ENCODE measurements at regions not wholly inside any gene's neighbourhood (a gene's known extent, or its start where the extent isn't known, plus 50 kb on each side); places are given as distances from the start of the nearest gene placed in this dataset.
"Not testable (repeated sequence)": the region's sequence is repeated elsewhere in the genome, so short reads cannot be mapped to it uniquely, and the experiment has no call there.

DNA sequence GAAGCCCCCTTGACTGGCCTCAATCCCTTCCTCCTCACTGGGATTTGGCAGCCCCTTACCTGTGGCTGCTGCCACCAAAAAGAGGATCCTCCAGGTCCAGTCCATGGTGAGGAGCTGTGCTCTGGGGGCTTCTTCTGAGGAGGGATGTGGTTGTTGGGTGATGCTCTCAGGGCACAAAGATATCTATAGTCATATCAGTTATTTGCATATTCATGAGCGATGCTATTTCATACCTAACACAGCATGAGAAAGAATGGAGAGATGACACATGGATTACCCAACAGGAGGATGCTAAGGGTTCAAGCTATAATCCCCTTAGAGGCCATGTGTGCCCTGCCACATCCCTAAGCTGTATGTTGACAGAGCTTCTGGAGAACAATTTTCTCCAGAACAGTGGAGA is 98.1 kb downstream of the OR4M2 start:
- H3K27ac ChIP-seq; H3K27me3 ChIP-seq; H3K4me3 ChIP-seq; H3K4me1 ChIP-seq; H3K36me3 ChIP-seq; intact Hi-C loops (cut with DNase I); DNase-seq; ATAC-seq; H3K9me3 ChIP-seq: not testable (repeated sequence)

GRCh38 chr15:22179043-22179442 is 98.7 kb downstream of the OR4M2 start:
- ATAC-seq; intact Hi-C loops (cut with DNase I); H3K4me1 ChIP-seq; H3K27me3 ChIP-seq; H3K4me3 ChIP-seq; DNase-seq; H3K9me3 ChIP-seq; H3K36me3 ChIP-seq; H3K27ac ChIP-seq: not testable (repeated sequence)

DNA sequence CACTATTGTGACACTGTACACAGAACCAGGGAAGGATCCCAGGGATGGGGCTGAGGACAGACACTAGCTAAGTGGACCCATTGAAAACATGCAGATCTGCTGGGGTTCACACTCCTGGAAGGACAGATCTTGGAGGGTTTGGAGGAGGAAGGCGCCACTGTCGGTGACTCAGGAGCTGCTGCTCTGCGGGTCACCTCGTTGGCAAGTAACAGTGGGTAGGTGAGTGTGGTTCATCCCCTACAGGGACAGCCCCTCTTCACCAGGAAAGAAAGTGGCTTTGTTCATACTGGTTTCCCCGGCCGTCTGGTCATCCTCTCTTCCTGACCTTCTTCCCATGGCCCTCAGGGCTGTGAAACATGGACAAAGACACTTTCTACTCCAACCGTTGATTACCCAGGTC is 100.3 kb downstream of the OR4M2 start:
- H3K4me3 ChIP-seq; DNase-seq; H3K4me1 ChIP-seq; ATAC-seq; H3K36me3 ChIP-seq; H3K27me3 ChIP-seq; H3K9me3 ChIP-seq; H3K27ac ChIP-seq; intact Hi-C loops (cut with DNase I): not testable (repeated sequence)

DNA sequence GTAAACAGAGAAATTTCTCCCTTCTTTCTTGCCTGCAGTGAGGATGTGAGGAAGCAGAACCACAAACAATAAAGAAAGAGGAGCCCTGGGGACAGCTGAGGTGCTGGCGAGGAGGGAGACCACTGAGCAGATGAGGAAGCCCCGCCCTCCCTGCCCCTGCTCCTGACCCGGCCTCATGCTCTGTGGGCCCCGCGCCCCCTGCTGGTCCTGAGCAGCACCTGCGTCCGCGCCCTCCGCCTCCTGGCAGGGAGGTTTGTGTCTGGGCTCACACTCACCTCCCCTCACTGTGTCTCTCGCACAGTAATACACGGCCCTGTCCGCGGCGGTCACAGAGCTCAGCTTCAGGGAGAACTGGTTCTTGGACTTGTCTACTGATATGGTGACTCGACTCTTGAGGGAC is 104.4 kb downstream of the OR4M2 start:
- H3K36me3 ChIP-seq; DNase-seq; intact Hi-C loops (cut with DNase I); H3K27me3 ChIP-seq; H3K4me1 ChIP-seq; H3K4me3 ChIP-seq; H3K27ac ChIP-seq; H3K9me3 ChIP-seq; ATAC-seq: not testable (repeated sequence)

GRCh38 chr15:22186846-22187532 is 106.7 kb downstream of the OR4M2 start:
- H3K27me3 ChIP-seq; H3K4me3 ChIP-seq; H3K4me1 ChIP-seq; intact Hi-C loops (cut with DNase I); DNase-seq; H3K36me3 ChIP-seq; H3K9me3 ChIP-seq; H3K27ac ChIP-seq; ATAC-seq: not testable (repeated sequence)

DNA sequence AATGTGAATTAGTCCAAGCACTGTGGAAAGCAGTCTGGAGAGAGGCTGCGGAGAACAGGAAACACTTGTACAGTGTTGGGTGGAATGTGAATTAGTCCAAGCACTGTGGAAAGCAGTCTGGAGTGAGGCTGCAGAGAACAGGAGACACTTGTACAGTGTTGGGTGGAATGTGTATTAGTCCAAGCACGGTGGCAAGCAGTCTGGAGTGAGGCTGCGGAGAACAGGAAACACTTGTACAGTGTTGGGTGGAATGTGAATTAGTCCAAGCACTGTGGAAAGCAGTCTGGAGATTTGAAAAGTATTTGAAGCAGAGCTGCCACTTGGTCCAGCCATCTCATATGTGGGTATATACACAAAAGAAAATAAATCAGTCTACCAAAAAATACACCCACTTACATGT is 111.5 kb downstream of the OR4M2 start:
- H3K36me3 ChIP-seq; H3K4me3 ChIP-seq; H3K27me3 ChIP-seq; H3K9me3 ChIP-seq; DNase-seq; H3K27ac ChIP-seq; intact Hi-C loops (cut with DNase I); ATAC-seq; H3K4me1 ChIP-seq: not testable (repeated sequence)

- ATAC-seq; H3K36me3 ChIP-seq; H3K4me1 ChIP-seq; H3K27ac ChIP-seq; intact Hi-C loops (cut with DNase I); H3K4me3 ChIP-seq; DNase-seq; H3K27me3 ChIP-seq; H3K9me3 ChIP-seq: not testable (repeated sequence)
Observed at GRCh38 chr15:22194739-22195617, 114.7 kb downstream of the OR4M2 start.

DNA sequence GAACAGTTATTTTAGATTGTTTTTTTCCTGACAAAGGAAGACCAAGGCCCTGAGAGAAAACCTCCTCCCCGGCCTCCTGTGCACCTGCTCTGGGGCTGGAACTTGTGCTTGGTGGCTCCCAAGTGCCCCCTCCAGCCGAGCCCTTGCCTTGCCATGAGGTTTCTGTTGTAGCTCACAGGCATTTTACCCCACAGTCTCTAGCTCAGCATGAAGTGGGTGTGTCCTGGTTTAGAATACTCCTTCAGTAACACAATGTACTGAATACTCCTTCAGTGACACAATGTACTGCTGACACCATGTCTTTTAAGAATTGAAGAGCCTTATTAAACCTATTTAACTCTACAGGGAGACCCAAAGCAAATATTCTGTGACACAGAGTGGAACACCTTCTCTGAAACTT is 116.1 kb downstream of the OR4M2 start:
- H3K36me3 ChIP-seq; H3K9me3 ChIP-seq; H3K27ac ChIP-seq; intact Hi-C loops (cut with DNase I); DNase-seq; H3K4me1 ChIP-seq; H3K4me3 ChIP-seq; H3K27me3 ChIP-seq; ATAC-seq: not testable (repeated sequence)

- H3K4me3 ChIP-seq; H3K36me3 ChIP-seq; intact Hi-C loops (cut with DNase I); ATAC-seq; H3K4me1 ChIP-seq; DNase-seq; H3K9me3 ChIP-seq; H3K27ac ChIP-seq; H3K27me3 ChIP-seq: not testable (repeated sequence)
Observed at GRCh38 chr15:22200417-22200816, 120.1 kb downstream of the OR4M2 start.

DNA sequence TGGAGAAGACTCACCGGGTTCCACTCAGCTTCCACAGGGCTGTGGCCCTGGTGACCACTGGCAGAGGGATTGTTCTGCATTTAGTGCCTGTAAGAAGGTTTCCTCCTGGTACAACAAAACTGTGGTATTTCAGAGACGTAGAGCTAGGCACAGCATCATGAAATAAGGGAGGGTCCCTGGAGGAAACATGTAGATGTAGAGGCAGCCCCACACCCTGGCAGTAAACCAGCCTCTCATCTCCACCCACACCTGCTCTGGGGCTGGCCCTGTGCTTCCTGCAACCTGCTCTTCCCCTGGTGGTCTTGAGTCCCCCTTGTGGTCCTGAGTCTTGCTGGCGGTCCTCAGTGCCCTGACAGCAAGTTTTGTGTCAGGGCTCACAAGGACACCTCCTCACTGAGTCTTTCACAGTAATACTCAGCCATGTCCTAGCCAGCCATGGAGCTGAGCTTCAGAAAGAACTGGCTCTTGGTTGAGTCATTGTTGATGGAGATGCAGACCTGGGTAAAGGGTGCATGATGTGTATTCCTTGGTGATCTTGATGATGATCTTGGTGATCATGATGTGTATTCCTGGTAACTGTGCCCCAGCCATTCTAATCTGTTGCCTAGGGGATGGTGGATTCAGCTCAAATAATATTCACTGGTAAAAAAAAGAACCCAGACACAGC is 121.8 kb downstream of the OR4M2 start:
- H3K4me1 ChIP-seq; H3K27me3 ChIP-seq; H3K4me3 ChIP-seq; H3K27ac ChIP-seq; DNase-seq; ATAC-seq; H3K9me3 ChIP-seq; H3K36me3 ChIP-seq; intact Hi-C loops (cut with DNase I): not testable (repeated sequence)

DNA sequence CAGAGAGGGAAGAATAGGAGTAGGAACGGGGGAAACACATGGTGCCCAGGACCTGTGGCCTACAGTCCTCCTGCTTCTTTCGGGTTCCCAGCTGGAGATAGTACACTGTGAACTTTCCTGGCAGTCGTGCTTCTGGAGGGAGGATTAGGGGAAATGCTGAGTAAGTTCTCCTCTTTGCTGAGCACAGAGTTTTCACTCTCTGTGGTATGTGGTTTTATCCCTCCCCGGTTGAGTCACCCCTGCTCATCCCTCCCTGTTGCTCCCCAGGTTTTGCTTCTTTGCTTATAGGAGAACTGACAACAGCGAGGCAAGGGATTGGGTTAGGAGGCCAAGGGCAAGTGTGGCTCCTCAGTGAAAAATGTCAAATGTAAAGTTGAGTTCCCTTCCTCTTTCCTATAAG is 122.9 kb downstream of the OR4M2 start:
- H3K4me1 ChIP-seq; intact Hi-C loops (cut with DNase I); H3K27ac ChIP-seq; DNase-seq; H3K27me3 ChIP-seq; H3K4me3 ChIP-seq; H3K36me3 ChIP-seq; H3K9me3 ChIP-seq: not testable (repeated sequence)
- ATAC-seq = peak; percentile 75

DNA sequence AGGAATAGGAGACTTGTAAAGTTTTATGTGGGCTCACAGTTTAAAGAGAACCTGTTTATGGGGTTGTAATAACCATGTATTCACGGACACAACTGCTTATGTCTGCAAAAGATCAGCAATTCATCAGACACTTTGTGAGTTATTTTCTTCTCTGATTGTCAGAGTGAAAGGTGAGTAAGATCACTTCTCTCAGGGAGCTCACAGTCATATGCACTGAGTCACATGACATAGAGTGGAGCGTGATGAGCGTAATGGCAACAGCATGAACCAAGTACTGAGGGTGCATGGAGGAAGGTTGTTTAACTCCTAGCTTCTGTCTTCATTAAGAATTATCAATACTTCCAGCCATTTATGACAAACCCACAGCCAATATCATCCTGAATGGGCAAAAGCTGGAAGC is 128.8 kb downstream of the OR4M2 start:
- H3K9me3 ChIP-seq; H3K36me3 ChIP-seq; DNase-seq; ATAC-seq; intact Hi-C loops (cut with DNase I); H3K27ac ChIP-seq; H3K4me1 ChIP-seq; H3K4me3 ChIP-seq; H3K27me3 ChIP-seq: not testable (repeated sequence)

GRCh38 chr15:22222596-22222995 is 142.3 kb downstream of the OR4M2 start:
- H3K36me3 ChIP-seq; H3K27me3 ChIP-seq; H3K9me3 ChIP-seq; DNase-seq; H3K4me1 ChIP-seq; H3K27ac ChIP-seq; H3K4me3 ChIP-seq; ATAC-seq; intact Hi-C loops (cut with DNase I): not testable (repeated sequence)

Measured in left lung (tissue), 4 donors.